DMS153 treated with DMSO at 0.1 percent for 48 hours (cell line): ENCODE measurements at regions not wholly inside any gene's neighbourhood (a gene's known extent, or its start where the extent isn't known, plus 50 kb on each side); places are given as distances from the start of the nearest gene placed in this dataset.

Source experiments
- DNase-seq: peaks from one replicate; lab custom pipeline; 2025; ENCODE audit not compliant: unreplicated experiment; lab: John Stamatoyannopoulos, UW

- no peak for DNase-seq
These were observed 95.8 kb upstream of the WDR1 start for GRCh38 chr4:10212400-10212799.

DNA sequence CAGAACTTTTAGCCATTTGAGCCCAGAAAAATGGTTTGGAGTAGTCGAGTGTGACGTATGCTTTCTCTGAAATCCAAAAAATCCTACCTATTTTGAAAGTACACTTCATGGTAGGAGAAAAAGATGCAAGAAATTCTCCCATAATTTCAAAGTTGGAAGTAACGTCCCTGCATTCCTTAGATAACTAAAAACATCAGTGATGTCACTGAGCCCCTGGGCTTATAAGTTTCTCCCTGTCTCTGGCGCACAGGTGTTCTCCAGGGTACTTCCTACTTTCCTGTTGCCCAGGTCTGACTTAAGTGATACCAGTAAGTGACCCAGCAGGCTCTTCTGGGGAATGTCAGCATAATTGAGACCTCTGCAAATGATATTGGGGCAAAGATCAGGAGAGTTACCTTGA lies 90.5 kb upstream of the WDR1 start:
- DNase-seq: no peak

- DNase-seq: no peak
These were observed 88.6 kb upstream of the WDR1 start for GRCh38 chr4:10205223-10205622.

GRCh38 chr4:10204401-10205058 lies 87.9 kb upstream of the WDR1 start:
- DNase-seq: no peak

DNA sequence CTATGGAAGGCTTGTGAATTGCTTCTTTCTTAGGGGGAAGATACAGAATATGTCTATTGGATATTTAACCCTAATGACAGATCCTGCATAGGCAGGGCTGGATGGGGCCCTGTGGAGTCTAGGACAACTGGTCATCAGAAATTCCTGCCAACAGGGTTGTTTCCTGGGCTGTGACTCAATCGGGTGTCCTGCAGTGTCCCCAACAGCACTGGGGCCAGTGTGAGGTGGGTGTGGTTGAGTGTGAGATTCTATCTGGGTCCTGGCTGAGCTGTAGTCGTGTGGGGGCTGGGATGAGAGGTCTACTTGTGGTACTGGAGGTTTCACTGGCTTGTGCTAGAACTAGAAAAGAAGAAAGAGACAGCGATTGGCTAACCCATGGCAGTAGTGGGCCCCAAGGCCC lies 87.3 kb upstream of the WDR1 start:
- DNase-seq: no peak

- DNase-seq: no peak
These were observed 85.0 kb upstream of the WDR1 start for GRCh38 chr4:10201381-10202223.

DNA sequence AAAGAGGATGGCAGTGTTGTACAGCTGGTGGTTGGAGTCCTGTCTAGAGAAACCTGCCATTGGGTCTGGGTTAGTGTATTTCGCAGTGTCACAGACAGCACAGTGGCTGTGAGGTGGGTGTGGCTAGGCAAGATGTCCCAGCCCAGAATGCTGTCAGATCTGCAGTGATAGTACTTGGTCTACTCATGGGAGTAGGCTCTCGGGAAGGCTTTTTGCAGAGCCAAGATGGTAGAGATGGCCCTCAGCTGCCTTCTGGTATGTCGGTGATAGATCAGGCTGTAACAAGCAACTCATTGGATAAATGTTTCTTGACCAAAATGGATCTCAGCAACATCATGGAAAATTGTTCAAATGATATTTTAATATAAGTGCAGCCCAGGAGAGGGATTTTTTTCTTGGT lies 84.3 kb upstream of the WDR1 start:
- no peak for DNase-seq

- no peak for DNase-seq
These were observed 81.8 kb upstream of the WDR1 start for GRCh38 chr4:10198365-10198764.

- DNase-seq: no peak
These were observed 81.4 kb upstream of the WDR1 start for GRCh38 chr4:10197952-10198351.

DNA sequence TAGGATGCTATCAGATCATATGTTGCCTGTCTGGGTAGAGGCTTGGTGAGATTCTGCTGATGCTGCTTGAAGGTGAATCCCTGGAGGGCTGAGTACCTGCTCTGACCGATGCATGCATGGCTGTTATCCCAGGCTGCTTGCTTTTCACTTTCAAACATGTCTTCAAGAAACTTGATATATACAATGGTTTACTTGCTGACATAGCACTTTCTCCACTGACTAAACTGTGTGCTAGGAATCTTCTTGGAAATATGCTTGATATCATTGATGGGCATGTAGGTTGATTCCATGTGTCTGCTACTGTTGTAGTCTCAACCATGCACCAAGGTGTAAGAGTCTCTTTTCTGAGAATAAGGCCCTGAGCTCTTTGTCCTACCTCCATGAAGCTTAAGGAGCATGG lies 79.6 kb upstream of the WDR1 start:
- DNase-seq: no peak

DNA sequence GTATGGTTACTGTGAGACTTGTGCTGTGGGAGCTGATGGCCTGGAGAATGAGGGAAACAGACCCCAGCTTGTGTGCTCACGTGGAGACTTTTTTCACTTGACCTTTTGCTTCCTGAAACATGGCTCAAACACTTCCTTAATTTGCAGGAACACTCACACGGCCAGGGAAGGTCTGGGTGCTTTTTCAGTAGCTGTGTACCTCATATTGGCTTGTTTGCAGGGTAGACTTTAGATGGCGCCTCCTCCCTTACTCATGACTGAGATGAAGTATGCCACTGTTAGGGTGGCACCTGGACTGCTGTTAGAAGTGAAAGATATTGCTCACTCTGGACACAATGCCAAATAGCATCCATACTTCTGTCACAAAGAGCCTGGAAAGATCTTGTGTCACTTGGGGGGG lies 75.7 kb upstream of the WDR1 start:
- DNase-seq: no peak

GRCh38 chr4:10188400-10189004 lies 71.9 kb upstream of the WDR1 start:
- no peak for DNase-seq

DNA sequence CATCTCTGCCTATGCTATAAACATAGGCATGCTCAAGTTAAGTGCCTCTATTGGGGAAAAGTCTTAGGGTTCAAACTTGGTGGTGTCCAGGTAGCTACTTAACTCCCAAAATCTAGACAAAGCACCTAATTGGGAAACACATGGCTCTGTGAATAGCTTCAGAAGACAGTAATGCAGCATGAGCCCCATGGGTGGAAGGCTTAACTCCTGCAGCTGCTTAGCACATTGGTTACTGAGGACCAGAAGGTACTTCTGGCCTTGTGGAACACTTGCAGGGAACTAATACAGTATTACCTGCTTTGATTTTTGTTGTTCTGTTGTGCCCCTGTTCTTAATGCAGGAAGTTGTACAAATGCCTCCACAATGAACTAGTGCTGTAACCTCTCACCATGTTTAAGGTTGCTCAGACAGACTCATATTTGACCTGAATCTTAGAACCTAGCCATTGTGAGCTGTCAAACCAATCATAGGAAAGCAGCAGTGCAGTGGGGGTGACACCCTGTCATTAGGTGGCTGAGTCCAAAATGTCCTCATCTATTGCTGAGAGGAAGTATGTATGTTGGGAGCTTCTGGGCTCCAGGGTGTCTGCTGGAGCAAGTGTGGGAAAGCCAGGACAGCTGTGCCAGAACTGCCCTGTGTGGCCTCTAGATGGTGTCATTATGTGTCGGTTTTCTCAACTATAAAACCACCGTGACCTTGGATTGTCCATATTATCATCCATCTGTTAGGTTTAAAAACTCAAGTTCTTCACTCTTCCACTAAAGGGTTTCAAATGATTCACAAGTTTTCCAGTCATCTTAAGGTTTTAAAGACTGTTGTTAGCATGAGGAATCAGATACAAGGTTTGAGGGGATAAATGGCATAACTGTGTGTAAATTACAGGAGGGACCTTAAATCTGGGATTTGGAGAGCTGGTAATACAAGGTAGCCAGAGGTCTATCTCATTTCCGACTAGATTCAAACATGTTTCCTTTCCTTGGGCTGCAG lies 69.9 kb upstream of the WDR1 start:
- DNase-seq: no peak

GRCh38 chr4:10185518-10186227 lies 69.1 kb upstream of the WDR1 start:
- no peak for DNase-seq

- no peak for DNase-seq
These were observed 67.9 kb upstream of the WDR1 start for GRCh38 chr4:10184501-10184938.

DNA sequence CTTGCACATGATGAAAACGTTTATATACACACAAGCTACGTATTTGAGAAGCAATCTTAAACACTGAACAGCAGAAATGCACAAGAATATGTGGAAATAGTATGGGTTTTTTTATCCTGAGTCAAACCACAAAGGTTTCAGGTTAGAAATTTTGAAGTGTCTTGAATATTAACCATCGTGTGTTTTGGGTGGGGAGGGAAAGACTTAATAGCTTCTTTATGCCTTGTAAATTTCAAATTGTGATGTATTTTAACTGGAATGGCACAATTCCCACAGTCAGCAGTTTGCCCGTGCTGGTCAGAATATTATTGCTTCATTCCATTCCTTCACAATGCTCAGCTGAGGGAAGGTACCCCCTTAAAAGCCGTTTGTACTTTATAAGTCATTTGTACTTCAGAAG lies 67.4 kb upstream of the WDR1 start:
- no peak for DNase-seq

- DNase-seq: no peak
These were observed 66.9 kb upstream of the WDR1 start for GRCh38 chr4:10183462-10183861.

GRCh38 chr4:10182446-10183424 lies 66.1 kb upstream of the WDR1 start:
- DNase-seq: no peak

DNA sequence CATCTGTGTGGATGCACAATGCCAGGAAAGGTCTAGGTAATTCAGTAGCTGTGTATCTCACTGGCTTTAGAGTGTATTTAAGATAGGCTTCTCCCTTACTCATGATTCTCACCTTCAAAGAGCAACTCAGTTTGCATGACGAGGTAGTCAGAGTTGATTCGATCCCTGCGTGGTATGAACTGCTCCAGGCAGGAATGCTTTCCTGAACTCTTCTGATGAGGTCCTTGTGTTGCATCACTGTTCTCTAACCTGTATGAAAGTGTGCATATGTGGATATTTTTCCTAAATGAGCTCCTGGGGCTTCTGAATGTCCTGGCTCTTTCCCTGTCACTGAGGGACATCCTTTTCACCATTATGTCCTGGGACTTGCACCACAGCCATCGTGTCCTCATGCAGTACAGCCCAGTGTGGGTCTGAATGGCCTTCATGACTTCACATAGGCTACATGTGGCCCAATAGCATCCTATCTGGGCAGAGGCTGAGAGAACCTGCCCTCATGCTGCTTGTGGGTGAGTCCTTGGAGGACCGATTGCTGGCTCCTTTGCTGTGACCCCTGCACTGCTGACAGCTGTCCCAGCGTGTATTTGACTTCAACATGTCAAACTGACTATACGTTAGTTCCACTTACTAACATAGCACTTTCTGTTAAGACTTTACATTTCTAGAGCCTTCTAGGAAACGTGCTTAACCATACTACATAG lies 65.3 kb upstream of the WDR1 start:
- no peak for DNase-seq
